ENCODE measurements at regions not wholly inside any gene's neighbourhood (a gene's known extent, or its start where the extent isn't known, plus 50 kb on each side); places are given as distances from the start of the nearest gene placed in this dataset.
A peak's percentile ranks its signal among the peaks of the same experiment; 100 is the strongest.
"Not testable (repeated sequence)": the region's sequence is repeated elsewhere in the genome, so short reads cannot be mapped to it uniquely, and the experiment has no call there.

- no peak for DNase-seq (ENCODE audit: low read depth)
- no peak overlapping the region for H3K4me3 ChIP-seq (ENCODE audit: low read depth, low read length)
These were observed 203.7 kb upstream of the CFAP20DC start for GRCh38 chr3:59253523-59253922.

DNA sequence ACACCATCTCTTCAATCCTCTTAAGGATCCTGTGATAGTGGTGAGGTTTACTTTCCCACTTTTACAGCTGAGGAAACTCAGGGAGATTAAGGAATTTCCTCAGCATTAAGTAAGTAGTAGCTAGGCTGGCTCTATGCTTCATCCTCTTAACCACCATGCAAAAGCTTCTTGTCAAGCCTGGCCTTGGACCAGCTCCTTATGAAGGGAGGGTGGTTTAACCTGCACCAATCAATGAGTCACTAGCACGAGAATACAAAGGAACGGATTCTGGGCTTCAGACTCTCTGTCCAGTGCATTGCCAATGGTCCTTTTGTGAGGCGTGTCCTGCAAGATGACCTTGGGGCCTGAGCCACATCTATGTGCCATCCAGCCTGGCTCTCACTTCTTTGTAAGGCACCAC lies 202.0 kb upstream of the CFAP20DC start:
- no peak overlapping the region for H3K4me3 ChIP-seq (ENCODE audit: low read depth, low read length)
- no peak for DNase-seq (ENCODE audit: low read depth)

DNA sequence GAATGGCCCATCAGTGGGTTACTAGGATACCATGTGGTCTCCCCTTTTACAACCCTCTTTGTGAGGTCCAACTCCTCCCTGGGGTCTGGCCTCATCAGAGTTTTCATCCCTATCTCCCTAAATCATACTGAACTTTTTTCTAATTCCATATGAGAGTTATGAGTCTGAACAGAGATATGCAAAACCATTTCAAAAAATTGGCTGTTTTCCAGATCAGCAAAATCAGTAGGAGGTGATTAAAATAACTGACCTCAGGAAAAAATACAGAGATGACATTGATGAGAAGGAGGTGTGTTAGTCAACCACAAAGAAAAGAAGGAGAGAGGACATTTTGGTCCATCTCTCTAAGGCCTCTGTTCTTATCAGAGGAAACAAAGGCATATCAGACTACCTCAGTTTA lies 200.8 kb upstream of the CFAP20DC start:
- H3K4me3 ChIP-seq (ENCODE audit: low read depth, low read length): no peak overlapping the region
- DNase-seq (ENCODE audit: low read depth): no peak

DNA sequence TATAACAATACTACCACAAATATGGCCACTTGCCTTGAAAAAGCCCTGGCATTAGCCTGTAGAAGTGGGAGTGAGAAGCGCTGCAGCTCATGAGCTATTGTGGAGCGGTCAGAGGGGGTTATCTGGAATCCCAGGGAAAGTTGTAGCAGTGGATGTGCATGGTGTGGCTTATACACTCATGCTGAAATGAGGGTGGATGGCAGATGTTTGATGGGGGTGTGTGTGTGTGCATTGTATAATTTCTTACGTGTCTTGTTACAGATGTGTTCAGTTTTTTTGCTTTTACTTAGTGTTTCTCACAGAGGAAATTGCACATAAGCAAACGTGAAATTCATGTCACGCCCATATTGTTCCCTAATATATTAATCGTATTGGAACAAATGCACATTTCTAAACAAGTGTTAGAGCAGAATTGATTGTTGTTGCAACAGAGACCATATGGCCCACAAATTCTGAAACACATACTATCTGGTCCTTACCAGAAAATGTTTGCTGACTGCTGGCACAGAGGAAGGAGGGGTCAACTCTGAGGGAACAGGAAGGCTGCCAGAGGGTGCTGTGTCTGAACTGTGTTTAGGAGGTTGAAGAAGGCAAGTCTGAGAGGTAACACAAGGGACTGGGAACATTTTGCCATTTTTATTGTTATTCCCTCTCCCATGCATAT lies 200.0 kb upstream of the CFAP20DC start:
- DNase-seq (ENCODE audit: low read depth): no peak
- H3K4me3 ChIP-seq (ENCODE audit: low read depth, low read length): no peak overlapping the region

DNA sequence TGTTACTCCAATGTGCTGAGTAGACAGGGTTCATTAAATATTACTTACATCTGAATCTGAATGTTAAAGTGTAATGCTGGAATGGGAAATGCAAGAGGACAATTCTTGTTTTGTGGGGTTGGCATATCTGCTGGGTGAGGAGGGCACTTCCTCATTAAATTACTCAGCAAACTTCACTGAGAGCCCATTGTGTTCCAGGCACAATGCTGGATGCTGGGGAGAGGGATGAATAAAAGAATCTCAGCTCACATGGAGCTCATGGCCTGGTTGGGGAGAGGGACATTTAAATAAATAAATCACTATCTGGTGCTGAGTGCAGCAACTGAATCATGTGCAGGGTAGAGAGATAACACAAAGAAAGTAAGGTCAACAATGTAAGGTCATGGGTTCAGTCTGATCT lies 199.2 kb upstream of the CFAP20DC start:
- DNase-seq (ENCODE audit: low read depth): no peak
- no peak overlapping the region for H3K4me3 ChIP-seq (ENCODE audit: low read depth, low read length)

DNA sequence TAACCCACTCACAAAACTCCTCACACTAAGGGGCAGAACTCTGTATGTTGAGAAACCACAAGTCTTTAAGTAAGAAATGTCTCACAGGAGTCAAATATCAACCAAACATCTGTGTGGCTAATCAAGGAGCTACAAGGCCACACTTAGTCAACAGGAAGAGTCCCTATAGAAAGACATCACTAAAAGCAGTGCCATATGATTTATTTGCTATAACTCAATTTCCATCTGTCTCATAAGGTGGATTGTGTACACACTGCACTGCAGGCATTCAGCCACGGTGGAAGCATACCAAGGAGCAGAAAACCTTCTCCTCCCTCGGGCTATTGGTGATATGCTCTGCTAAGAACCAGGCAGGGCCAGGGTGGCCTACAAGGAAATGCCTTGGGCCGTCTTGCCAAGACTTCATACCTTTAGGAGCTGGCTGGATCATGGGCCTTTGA lies 197.6 kb upstream of the CFAP20DC start:
- H3K4me3 ChIP-seq (ENCODE audit: low read depth, low read length): no peak overlapping the region
- no peak for DNase-seq (ENCODE audit: low read depth)

DNA sequence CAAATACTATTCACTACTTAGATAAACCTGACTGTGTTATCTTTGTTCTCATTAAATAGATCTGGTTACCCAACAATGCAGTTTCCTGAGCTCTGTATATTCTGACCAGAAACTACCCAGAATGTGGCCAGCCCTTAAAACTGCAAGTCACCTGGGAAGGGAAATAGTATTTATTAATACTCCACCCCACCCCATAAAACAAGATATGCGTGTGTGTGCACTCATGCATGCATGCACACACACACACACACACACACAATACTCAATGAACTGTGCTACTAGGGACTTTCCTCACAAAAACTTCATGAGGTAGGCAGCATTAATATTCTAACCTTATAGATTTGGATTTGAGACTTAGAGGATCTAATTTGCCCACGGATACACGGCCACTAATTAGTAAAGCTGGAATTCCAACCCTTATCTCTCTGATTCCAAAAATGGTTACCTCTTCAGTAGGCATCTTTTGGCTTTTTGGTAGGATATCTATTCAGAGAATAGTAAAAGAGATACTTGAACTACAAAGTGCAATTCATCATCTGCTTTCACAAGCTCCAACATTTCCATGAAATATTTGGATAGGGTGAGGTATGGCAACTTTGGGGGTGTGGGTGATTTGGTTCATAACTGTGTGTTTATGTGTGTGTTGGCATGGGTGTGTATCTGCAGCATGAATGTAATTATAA lies 197.0 kb upstream of the CFAP20DC start:
- no peak for DNase-seq (ENCODE audit: low read depth)

GRCh38 chr3:59245859-59246501 lies 196.2 kb upstream of the CFAP20DC start:
- H3K4me3 ChIP-seq (ENCODE audit: low read depth, low read length): no peak overlapping the region
- DNase-seq (ENCODE audit: low read depth): no peak

More for the DNA sequence above, 197.0 kb upstream of the CFAP20DC start:
- H3K4me3 ChIP-seq (ENCODE audit: low read depth, low read length): no peak overlapping the region

GRCh38 chr3:59245300-59245858 lies 195.6 kb upstream of the CFAP20DC start:
- no peak overlapping the region for H3K4me3 ChIP-seq (ENCODE audit: low read depth, low read length)
- no peak for DNase-seq (ENCODE audit: low read depth)

DNA sequence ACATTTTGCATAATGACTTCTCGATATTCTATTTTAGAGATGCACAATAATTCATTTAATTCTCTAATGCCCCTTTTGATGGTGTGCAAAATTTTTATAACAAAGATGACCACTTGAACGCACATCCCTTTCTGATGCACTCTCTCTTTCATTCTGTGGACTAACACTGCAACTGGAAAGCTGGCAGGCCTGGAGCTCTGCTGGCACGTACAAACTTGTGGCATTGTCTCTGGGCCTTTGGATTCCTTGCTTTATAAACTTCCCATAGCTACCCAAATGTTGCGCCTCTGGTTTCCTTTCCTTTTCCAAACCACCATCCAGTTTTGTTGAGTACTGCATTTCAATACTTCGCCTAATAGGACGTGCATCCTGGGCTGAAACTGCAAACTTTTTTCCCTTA lies 194.5 kb upstream of the CFAP20DC start:
- DNase-seq (ENCODE audit: low read depth): no peak
- H3K4me3 ChIP-seq (ENCODE audit: low read depth, low read length): no peak overlapping the region

DNA sequence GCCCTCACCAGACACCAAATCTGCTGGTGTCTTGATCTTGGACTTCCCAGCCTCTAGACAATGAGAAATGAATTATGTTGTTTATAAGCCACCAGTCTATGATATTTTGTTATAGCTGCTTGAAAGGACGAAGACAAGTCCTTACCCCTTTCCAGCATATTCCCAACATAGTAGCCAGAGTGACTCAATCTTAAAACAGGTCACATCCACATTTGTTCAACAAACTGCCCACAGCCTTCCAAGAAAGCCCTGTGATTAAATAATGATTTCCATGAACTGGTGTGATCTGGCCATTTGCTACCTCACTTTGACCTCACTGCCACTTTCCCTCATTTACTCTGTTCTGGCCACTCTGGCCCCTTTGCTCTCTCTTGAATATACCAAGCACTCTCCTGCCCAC lies 193.7 kb upstream of the CFAP20DC start:
- no peak overlapping the region for H3K4me3 ChIP-seq (ENCODE audit: low read depth, low read length)
- DNase-seq (ENCODE audit: low read depth): no peak

DNA sequence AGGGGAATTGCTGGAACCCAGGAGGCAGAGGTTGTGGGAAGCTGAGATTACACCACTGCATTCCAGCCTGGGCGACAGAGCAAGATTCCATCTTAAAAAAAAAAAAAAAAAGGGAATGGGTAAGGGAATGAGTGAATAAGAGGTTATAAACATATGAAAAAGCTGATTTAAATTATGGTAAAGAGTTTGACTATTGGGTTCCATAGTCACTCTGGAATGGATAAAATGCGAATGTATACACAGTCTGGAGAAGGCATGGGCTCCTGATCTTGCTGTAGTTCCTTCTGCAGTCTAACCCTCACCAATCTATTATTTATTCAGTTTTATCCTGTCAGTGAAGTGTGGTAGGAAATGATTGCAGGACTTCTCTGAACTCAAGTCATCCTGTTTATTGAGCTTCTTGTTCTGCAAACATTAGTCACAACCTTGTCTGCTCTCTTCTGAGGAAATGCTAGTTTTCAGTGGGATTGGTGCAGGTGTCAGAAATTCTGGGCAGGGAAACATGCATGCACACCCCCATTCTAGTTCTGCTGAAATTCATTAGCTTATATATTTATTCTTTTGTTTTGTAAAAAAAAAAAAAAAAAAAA lies 190.9 kb upstream of the CFAP20DC start:
- no peak overlapping the region for H3K4me3 ChIP-seq (ENCODE audit: low read depth, low read length)
- DNase-seq (ENCODE audit: low read depth): no peak

GRCh38 chr3:59237121-59237520 lies 187.3 kb upstream of the CFAP20DC start:
- DNase-seq (ENCODE audit: low read depth): no peak
- H3K4me3 ChIP-seq (ENCODE audit: low read depth, low read length): no peak overlapping the region

- H3K4me3 ChIP-seq (ENCODE audit: low read depth, low read length): no peak overlapping the region
- DNase-seq (ENCODE audit: low read depth): no peak
These were observed 185.8 kb upstream of the CFAP20DC start for GRCh38 chr3:59235634-59236012.

GRCh38 chr3:59234884-59235633 lies 185.2 kb upstream of the CFAP20DC start:
- no peak for DNase-seq (ENCODE audit: low read depth)
- H3K4me3 ChIP-seq (ENCODE audit: low read depth, low read length): no peak overlapping the region

DNA sequence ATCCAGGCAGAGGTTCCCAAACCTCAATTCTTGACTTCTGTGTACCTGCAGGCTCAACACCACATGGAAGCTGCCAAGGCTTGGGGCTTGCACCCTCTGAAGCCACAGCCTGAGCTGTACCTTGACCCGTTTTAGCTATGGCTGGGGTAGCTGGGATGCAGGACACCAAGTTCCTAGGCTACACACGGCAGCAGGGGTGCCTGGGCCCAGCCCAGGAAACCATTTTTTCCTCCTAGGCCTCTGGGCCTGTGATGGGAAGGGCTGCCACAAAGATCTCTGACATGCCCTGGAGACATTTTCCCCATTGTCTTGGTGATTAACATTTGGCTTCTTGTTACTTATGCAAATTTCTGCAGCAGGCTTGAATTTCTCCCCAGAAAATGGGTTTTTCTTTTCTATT lies 180.6 kb upstream of the CFAP20DC start:
- DNase-seq (ENCODE audit: low read depth): not testable (repeated sequence)

GRCh38 chr3:59213860-59214259 lies 164.0 kb upstream of the CFAP20DC start:
- DNase-seq (ENCODE audit: low read depth): no peak
- no peak overlapping the region for H3K4me3 ChIP-seq (ENCODE audit: low read depth, low read length)

More for the DNA sequence above, 180.6 kb upstream of the CFAP20DC start:
- not testable (repeated sequence) for H3K4me3 ChIP-seq (ENCODE audit: low read depth, low read length)

- H3K4me3 ChIP-seq (ENCODE audit: low read depth, low read length): no peak overlapping the region
- peak; percentile 7 for DNase-seq (ENCODE audit: low read depth)
These were observed 162.4 kb upstream of the CFAP20DC start for GRCh38 chr3:59212128-59212779.

GRCh38 chr3:59210260-59210659 lies 160.4 kb upstream of the CFAP20DC start:
- H3K4me3 ChIP-seq (ENCODE audit: low read depth, low read length): no peak overlapping the region
- DNase-seq (ENCODE audit: low read depth): no peak

All from skeletal muscle cell (primary cell).